NCI-H2081 (cell line): ENCODE measurements at regions not wholly inside any gene's neighbourhood (a gene's known extent, or its start where the extent isn't known, plus 50 kb on each side); places are given as distances from the start of the nearest gene placed in this dataset.
"Not testable (repeated sequence)": the region's sequence is repeated elsewhere in the genome, so short reads cannot be mapped to it uniquely, and the experiment has no call there.

Source experiments
- DNase-seq, 2 experiments: peaks; one replicate each; lab custom pipeline; 2025; lab: John Stamatoyannopoulos, UW

- no peak for DNase-seq
These were observed 591.9 kb downstream of the DOK5 start for GRCh38 chr20:55067158-55067825.

- no peak for DNase-seq
These were observed 583.5 kb downstream of the DOK5 start for GRCh38 chr20:55058938-55059337.

GRCh38 chr20:55057779-55058415, 582.5 kb downstream of the DOK5 start:
- DNase-seq, result no peak

GRCh38 chr20:55054453-55054852, 579.1 kb downstream of the DOK5 start:
- DNase-seq, result no peak

GRCh38 chr20:55053389-55053788, 578.0 kb downstream of the DOK5 start:
- DNase-seq, result no peak

- DNase-seq, result no peak
These were observed 577.1 kb downstream of the DOK5 start for GRCh38 chr20:55052459-55052858.

GRCh38 chr20:55038684-55039083, 563.3 kb downstream of the DOK5 start:
- no peak for DNase-seq

GRCh38 chr20:55031971-55032370, 556.6 kb downstream of the DOK5 start:
- no peak for DNase-seq

GRCh38 chr20:55014766-55015165, 539.4 kb downstream of the DOK5 start:
- DNase-seq, result no peak

- no peak for DNase-seq
These were observed 535.4 kb downstream of the DOK5 start for GRCh38 chr20:55010761-55011160.

- peak; percentile 76 to 98 for DNase-seq
These were observed 533.7 kb downstream of the DOK5 start for GRCh38 chr20:55009066-55009465.

- peak; percentile 38 to 72 for DNase-seq
These were observed 528.7 kb downstream of the DOK5 start for GRCh38 chr20:55004044-55004443.

- DNase-seq, result no peak
These were observed 520.2 kb downstream of the DOK5 start for GRCh38 chr20:54995553-54995952.

GRCh38 chr20:54995011-54995410, 519.6 kb downstream of the DOK5 start:
- no peak for DNase-seq

- DNase-seq, result no peak
These were observed 509.7 kb downstream of the DOK5 start for GRCh38 chr20:54985091-54985490.

- no peak for DNase-seq
These were observed 508.7 kb downstream of the DOK5 start for GRCh38 chr20:54984104-54984448.

GRCh38 chr20:54983394-54984103, 508.2 kb downstream of the DOK5 start:
- DNase-seq, result not testable (repeated sequence)

- no peak for DNase-seq
These were observed 505.8 kb downstream of the DOK5 start for GRCh38 chr20:54981175-54981574.

GRCh38 chr20:54980103-54980960, 504.9 kb downstream of the DOK5 start:
- peak; percentile 42 to 71 for DNase-seq

- no peak for DNase-seq
These were observed 474.9 kb downstream of the DOK5 start for GRCh38 chr20:54950304-54950703.

GRCh38 chr20:54941666-54942065, 466.3 kb downstream of the DOK5 start:
- no peak for DNase-seq

- DNase-seq, result no peak
These were observed 465.1 kb downstream of the DOK5 start for GRCh38 chr20:54940522-54940921.
